H1 (cell line): ENCODE measurements at regions not wholly inside any gene's neighbourhood (a gene's known extent, or its start where the extent isn't known, plus 50 kb on each side); places are given as distances from the start of the nearest gene placed in this dataset.

Experiments used
- CTCF ChIA-PET: fragments of 300-600 bp; sonication (Branson Sonifier 250); formaldehyde crosslinking; loops from one replicate; lab custom pipeline; 2021; ENCODE audit not compliant: partially characterized antibody; lab: Charles Lee
- POLR2A ChIA-PET: fragments of 300-600 bp; sonication (Branson Sonifier 250); formaldehyde crosslinking; loops from one replicate; lab custom pipeline; 2021; ENCODE audit warnings: inconsistent platforms; ENCODE audit not compliant: partially characterized antibody; lab: Charles Lee
- DNase-seq, 2 experiments: peaks; one replicate each; pipeline versions ENCODE4 v3.0.0 to v3.0.0-alpha.2; 2010 to 2022; ENCODE audit warnings: low spot score in 2 of 2, low read depth in 1 of 2, mixed read lengths in 1 of 2
- FAIRE-seq: peaks from 2 replicates; lab custom pipeline; 2011; peaks lifted over from hg19 to GRCh38; lab: Jason Lieb, UNC
- H2AFZ ChIP-seq: 2 replicates; pipeline ENCODE4 v1.8.1; 2012; ENCODE audit warnings: low read length, inconsistent platforms
- H2AK5ac ChIP-seq: 2 replicates; pipeline ENCODE4 v1.6.1; 2013; ENCODE audit warnings: low read depth, low read length
- H2BK120ac ChIP-seq: replicated peaks from 2 replicates; pipeline ENCODE3; 2013; ENCODE audit warnings: low read depth, low read length, inconsistent platforms
- H2BK12ac ChIP-seq: 2 replicates; pipeline ENCODE4 v1.6.1; 2013; ENCODE audit warnings: low read depth, low read length
- H2BK15ac ChIP-seq: 2 replicates; pipeline ENCODE4 v1.6.1; 2013; ENCODE audit warnings: low read length
- H2BK20ac ChIP-seq: 2 replicates; pipeline ENCODE4 v1.6.1; 2013; ENCODE audit warnings: low read length
- H2BK5ac ChIP-seq: 2 replicates; pipeline ENCODE4 v1.6.1; 2013; ENCODE audit warnings: low read depth, low read length
- H3K14ac ChIP-seq: 2 replicates; pipeline ENCODE4 v1.6.1; 2013; ENCODE audit warnings: inconsistent platforms; ENCODE audit not compliant: insufficient read length
- H3K18ac ChIP-seq: 2 replicates; pipeline ENCODE4 v1.6.1; 2013; ENCODE audit warnings: low read length; ENCODE audit errors: extremely low read depth
- H3K23ac ChIP-seq: 2 replicates; pipeline ENCODE4 v1.6.1; 2013; ENCODE audit warnings: inconsistent platforms; ENCODE audit not compliant: insufficient read length
- H3K23me2 ChIP-seq: 2 replicates; pipeline ENCODE4 v1.6.1; 2013; ENCODE audit warnings: low read depth, low read length
- H3K27ac ChIP-seq: 2 replicates; pipeline ENCODE4 v1.6.1; 2011; ENCODE audit warnings: low read depth, low read length, inconsistent platforms
- H3K27me3 ChIP-seq, 4 experiments: replicated peaks in 1 of 4; 1 replicate in 1 of 4; 2 replicates in 3 of 4; pipeline versions ENCODE4 v1.6.1 to v1.8.1; 2011 to 2013; ENCODE audit warnings: low read length in 3 of 4, mild to moderate bottlenecking in 3 of 4, inconsistent platforms in 2 of 4, mixed read lengths in 2 of 4, moderate library complexity in 1 of 4; ENCODE audit not compliant: control insufficient read depth in 3 of 4, insufficient read depth in 3 of 4; ENCODE audit errors: extremely low read depth in 1 of 4
- H3K36me3 ChIP-seq, 4 experiments: 2 replicates each; pipeline versions ENCODE4 v1.6.1 to v1.8.1; 2011 to 2013; ENCODE audit warnings: mild to moderate bottlenecking in 4 of 4, low read length in 3 of 4, moderate library complexity in 2 of 4, control low read depth in 1 of 4, inconsistent platforms in 1 of 4; ENCODE audit not compliant: insufficient read depth in 4 of 4, control insufficient read depth in 2 of 4
- H3K4ac ChIP-seq: replicated peaks from 2 replicates; pipeline ENCODE3; 2013; ENCODE audit warnings: low read length, low read depth, mixed read lengths, inconsistent platforms; ENCODE audit not compliant: insufficient read length
- H3K4me1 ChIP-seq, 4 experiments: replicated peaks in 1 of 4; 1 replicate in 1 of 4; 2 replicates in 3 of 4; pipeline versions ENCODE4 v1.6.1 to v1.8.1; 2011 to 2013; ENCODE audit warnings: low read length in 3 of 4, inconsistent platforms in 2 of 4, mixed read lengths in 1 of 4; ENCODE audit not compliant: insufficient read depth in 4 of 4, control insufficient read depth in 3 of 4
- H3K4me2 ChIP-seq, 2 experiments: 2 replicates each; pipeline versions ENCODE4 v1.6.1 to v1.8.1; 2011 to 2013; ENCODE audit warnings: low read depth in 2 of 2, low read length in 2 of 2, control low read depth in 1 of 2, inconsistent platforms in 1 of 2, mild to moderate bottlenecking in 1 of 2; ENCODE audit not compliant: insufficient read depth in 1 of 2
- H3K4me3 ChIP-seq, 4 experiments: fragments of 200-600, 300-600 bp in 1 of 4; sonication (generic), shearing (Covaris generic), sonication (Bioruptor Twin) in 1 of 4; 2 replicates each; pipeline versions ENCODE4 v1.5.1 to v1.8.1; 2011 to 2016; ENCODE audit warnings: low read length in 4 of 4, low read depth in 3 of 4, control low read depth in 2 of 4, inconsistent platforms in 2 of 4, mild to moderate bottlenecking in 2 of 4, mixed read lengths in 1 of 4, moderate library complexity in 1 of 4; ENCODE audit not compliant: insufficient read depth in 2 of 4; ENCODE audit errors: extremely low read depth in 1 of 4
- H3K56ac ChIP-seq: replicated peaks from 2 replicates; pipeline ENCODE3; 2013; ENCODE audit warnings: low read depth, mild to moderate bottlenecking, mixed read lengths, low read length, inconsistent platforms; ENCODE audit not compliant: insufficient read length
- H3K79me1 ChIP-seq: 2 replicates; pipeline ENCODE4 v1.6.1; 2013; ENCODE audit warnings: low read depth, low read length, control low read depth
- H3K79me2 ChIP-seq, 2 experiments: 2 replicates each; pipeline versions ENCODE4 v1.6.1 to v1.8.1; 2012 to 2013; ENCODE audit warnings: low read length in 2 of 2, mild to moderate bottlenecking in 2 of 2, inconsistent platforms in 1 of 2; ENCODE audit not compliant: insufficient read depth in 2 of 2, control insufficient read depth in 1 of 2
- H3K9ac ChIP-seq, 4 experiments: replicated peaks in 1 of 4; 1 replicate in 1 of 4; 2 replicates in 3 of 4; pipeline versions ENCODE4 v1.6.1 to v1.8.1; 2011 to 2013; ENCODE audit warnings: low read depth in 3 of 4, low read length in 3 of 4, control low read depth in 2 of 4, mild to moderate bottlenecking in 2 of 4, moderate library complexity in 2 of 4, inconsistent platforms in 1 of 4; ENCODE audit errors: extremely low read depth in 1 of 4
- H3K9me3 ChIP-seq, 2 experiments: 2 replicates each; pipeline versions ENCODE4 v1.6.1 to v1.8.1; 2012 to 2013; ENCODE audit warnings: mild to moderate bottlenecking in 2 of 2, moderate library complexity in 2 of 2, control low read depth in 1 of 2, inconsistent platforms in 1 of 2, low read depth in 1 of 2, low read length in 1 of 2, mixed read lengths in 1 of 2; ENCODE audit not compliant: insufficient read depth in 2 of 2
- H4K20me1 ChIP-seq, 2 experiments: replicated peaks in 1 of 2; 2 replicates each; pipeline versions ENCODE3 to v1.8.1; 2011 to 2013; ENCODE audit warnings: inconsistent platforms in 2 of 2, low read length in 2 of 2, mild to moderate bottlenecking in 1 of 2; ENCODE audit not compliant: insufficient read depth in 2 of 2, control insufficient read depth in 1 of 2
- H4K5ac ChIP-seq: 2 replicates; pipeline ENCODE4 v1.6.1; 2013; ENCODE audit warnings: low read length, low read depth, mixed read lengths, inconsistent platforms; ENCODE audit not compliant: insufficient read length
- H4K8ac ChIP-seq: 2 replicates; pipeline ENCODE4 v1.8.0; 2013; ENCODE audit warnings: mild to moderate bottlenecking, moderate library complexity, low read length, inconsistent platforms; ENCODE audit not compliant: insufficient read depth; ENCODE audit errors: extremely low read depth
- H4K91ac ChIP-seq: replicated peaks from 2 replicates; pipeline ENCODE3; 2013; ENCODE audit warnings: low read length, mixed read lengths, inconsistent platforms; ENCODE audit not compliant: insufficient read length
- BCL11A ChIP-seq, 2 experiments: IDR thresholded peaks; one replicate each; pipeline ENCODE4 v1.6.1; 2011; ENCODE audit warnings: low read depth in 2 of 2, low read length in 2 of 2, mild to moderate bottlenecking in 2 of 2
- HDAC2 ChIP-seq, 2 experiments: fragments of 300-600 bp in 1 of 2; sonication (generic) in 1 of 2; IDR thresholded peaks; 2 replicates each; pipeline ENCODE4 v1.6.1; 2011 to 2012; ENCODE audit warnings: low read depth in 2 of 2, low read length in 2 of 2, mild to moderate bottlenecking in 2 of 2, moderate library complexity in 2 of 2, borderline replicate concordance in 1 of 2, inconsistent platforms in 1 of 2
- KDM5A ChIP-seq: fragments of 200-600 bp; IDR thresholded peaks from 2 replicates; pipeline ENCODE4 v1.7.1; 2012; ENCODE audit warnings: mild to moderate bottlenecking, low read length, inconsistent platforms, mixed read lengths
- NRF1 ChIP-seq: IDR thresholded peaks from 2 replicates; pipeline ENCODE4 v1.6.1; 2011; ENCODE audit warnings: mild to moderate bottlenecking, low read depth, low read length, improper control_type of control experiment
- POLR2A ChIP-seq, 2 experiments: IDR thresholded peaks; 1 replicate in 1 of 2; 2 replicates in 1 of 2; pipeline ENCODE4 v1.6.1; 2011; ENCODE audit warnings: low read depth in 2 of 2, low read length in 2 of 2, mild to moderate bottlenecking in 2 of 2; ENCODE audit errors: control extremely low read depth in 1 of 2
- POLR2AphosphoS5 ChIP-seq: IDR thresholded peaks from 2 replicates; pipeline ENCODE4 v1.6.1; 2011; ENCODE audit warnings: low read depth, low read length
- WGBS, 2 experiments: shearing (Covaris generic) in 1 of 2; methylation state at CpG; one replicate each; pipeline versions ENCODE4 v1.1.6 to v1.1.7; 2013 to 2015; ENCODE audit warnings: low lambda C conversion rate in 2 of 2, mixed read lengths in 2 of 2, inconsistent platforms in 1 of 2, low coverage in 1 of 2, missing lambda C conversion rate in 1 of 2; ENCODE audit not compliant: insufficient replicate concordance in 2 of 2, insufficient coverage in 1 of 2, insufficient read length in 1 of 2; ENCODE audit errors: extremely low coverage in 1 of 2, missing lambda C conversion rate in 1 of 2; 5-methylcytosine and 5-hydroxymethylcytosine counted together

DNA sequence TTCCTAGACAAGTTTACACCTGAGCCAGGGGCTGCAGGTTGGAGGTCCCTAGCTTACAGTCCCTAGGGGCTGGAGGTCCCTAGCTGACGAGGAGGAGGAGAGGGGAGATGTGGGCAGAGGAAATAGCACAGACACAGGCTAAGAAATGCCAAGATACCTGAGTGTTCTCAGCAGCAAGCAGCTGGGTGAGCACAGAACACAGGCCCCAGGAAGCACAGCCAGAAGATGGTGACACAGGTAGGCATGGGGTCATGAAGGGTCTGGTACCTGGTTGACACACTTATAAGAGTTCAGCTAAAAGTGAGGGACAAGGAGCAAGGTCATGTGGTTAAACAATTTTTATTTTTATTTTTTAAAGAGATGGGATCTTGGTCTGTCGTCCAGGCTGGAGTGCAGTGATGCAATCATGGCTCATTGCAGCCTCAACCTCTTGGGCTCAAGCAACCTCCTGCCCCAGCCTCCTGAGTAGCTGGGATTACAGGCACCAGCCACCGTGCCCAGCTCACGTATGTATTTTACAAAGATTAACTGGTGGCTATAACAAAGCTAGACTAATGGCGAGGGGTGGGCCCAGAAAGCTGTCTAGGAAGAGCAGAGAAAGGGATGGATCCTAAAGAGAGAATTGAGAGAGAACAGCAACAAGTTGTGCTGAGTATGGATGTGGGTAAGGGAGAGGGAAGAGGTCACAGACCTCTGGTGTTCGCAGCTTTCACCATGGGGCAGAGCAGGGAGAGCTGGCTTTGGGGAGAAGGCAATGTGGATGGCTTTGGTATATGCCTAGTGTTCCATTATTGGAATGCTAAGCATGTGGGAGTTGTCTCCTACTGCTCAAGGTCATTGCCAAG is 140.3 kb upstream of the KLF14 start:
- Histone ChIP-seq H3K4me2 (no peak overlapping the region), H2BK5ac (no peak overlapping the region), H2BK120ac (no peak overlapping the region), H3K4me1 (peaks cover 0 to 10% (median 2%) of the 10 kb centered on the region in 4 experiments; a peak in 2 of 7 replicates), H2AFZ (no peak overlapping the region), H3K14ac (no peak overlapping the region), H3K23ac (no peak overlapping the region), H3K18ac (no peak overlapping the region), H3K9ac (no peak overlapping the region), H3K4ac (no peak overlapping the region), H3K9me3 (no peaks in the 10 kb centered on the region), H3K79me1 (no peaks in the 10 kb centered on the region), H3K36me3 (no peaks in the 10 kb centered on the region)
- CTCF ChIA-PET: interaction anchor here (0.8 to 4.7 kb wide), 20 partner anchors 8 to 401 kb away, joined by 3 to 64 read pairs (median 3); no protein-coding TSS in a partner anchor
- TF ChIP-seq POLR2A (IDR thresholded peaks at IDR 0.05; ENCODE audit: control extremely low read depth in 1 of 2, low read depth in 2 of 2, low read length in 2 of 2) (no peak), HDAC2 (IDR thresholded peaks at IDR 0.05; ENCODE audit: borderline replicate concordance in 1 of 2, low read depth in 2 of 2, low read length in 2 of 2) (no peak), BCL11A (IDR thresholded peaks at IDR 0.05; ENCODE audit: low read depth in 2 of 2, low read length in 2 of 2) (no peak), KDM5A (no peak), NRF1 (no peak), POLR2AphosphoS5 (0 out of 2 replicates have a peak, but pooled peaks have one; percentile 31)
- TF ChIP-seq, all 59 proteins: peak for 1
- FAIRE-seq (no peak), DNase-seq (no peak)
- WGBS, 2 experiments: 90% methylated on average over 6 of the region's 6 CpGs; no CpG with 5 or more reads in 1 of the 2 experiments
- POLR2A ChIA-PET: interaction anchor here (1.2 kb wide), 2 partner anchors 21 to 23 kb away, joined by 4 read pairs; no protein-coding TSS in a partner anchor
- Histone ChIP-seq H3K4me3 (no peak overlapping the region), H2AK5ac (no peak overlapping the region), H3K56ac (no peak overlapping the region), H4K5ac (no peak overlapping the region), H3K27ac (no peak overlapping the region), H4K8ac (no peak overlapping the region; the same call in 1 of the 2 replicates), H3K27me3 (no peaks in the 10 kb centered on the region), H4K20me1 (no peaks in the 10 kb centered on the region), H2BK20ac (no peak overlapping the region), H2BK15ac (no peak overlapping the region; the same call in 1 of the 2 replicates), H3K79me2 (no peaks in the 10 kb centered on the region), H3K23me2 (no peaks in the 10 kb centered on the region; the same call in 1 of the 2 replicates), H2BK12ac (no peak overlapping the region), H4K91ac (no peak overlapping the region)
